MCF 10A (cell line): ENCODE measurements at regions not wholly inside any gene's neighbourhood (a gene's known extent, or its start where the extent isn't known, plus 50 kb on each side); places are given as distances from the start of the nearest gene placed in this dataset.

Experiments
- BruUV-seq: library from RNA; stranded (reverse); fragments of 400-500 nt; replicated peaks from 2 replicates; lab custom pipeline; 2021; lab: Mats Ljungman, UMichigan
- CTCF ChIA-PET: fragments of 300-600 bp; sonication (Branson Sonifier 250); formaldehyde crosslinking; extraction: SDS; loops from one replicate; lab custom pipeline; 2021; ENCODE audit warnings: antibody characterized with exemption, inconsistent platforms; lab: Yijun Ruan, JAX
- POLR2A ChIA-PET: fragments of 300-600, 350-650 bp; sonication (Branson Sonifier 250); formaldehyde crosslinking; extraction: SDS; loops from one replicate; lab custom pipeline; 2020; ENCODE audit warnings: antibody characterized with exemption, inconsistent platforms; lab: Yijun Ruan, JAX
- DNase-seq: peaks from one replicate; pipeline ENCODE4 v3.0.0-alpha.2; 2018; ENCODE audit not compliant: unreplicated experiment
- H3K27ac Mint-ChIP-seq: one replicate; pipeline ENCODE4 v1.8.0; 2022; ENCODE audit warnings: mild to moderate bottlenecking, low read depth, mixed read lengths; ENCODE audit not compliant: unreplicated experiment
- H3K27me3 Mint-ChIP-seq: one replicate; pipeline ENCODE4 v1.8.0; 2022; ENCODE audit warnings: mixed read lengths; ENCODE audit not compliant: insufficient read depth, unreplicated experiment
- H3K36me3 Mint-ChIP-seq: one replicate; pipeline ENCODE4 v1.8.0; 2022; ENCODE audit warnings: mild to moderate bottlenecking, moderate library complexity, mixed read lengths; ENCODE audit not compliant: insufficient read depth, unreplicated experiment
- H3K4me1 Mint-ChIP-seq: one replicate; pipeline ENCODE4 v1.8.0; 2022; ENCODE audit warnings: mixed read lengths; ENCODE audit not compliant: insufficient read depth, unreplicated experiment
- H3K4me3 Mint-ChIP-seq: one replicate; pipeline ENCODE4 v1.8.0; 2022; ENCODE audit warnings: mild to moderate bottlenecking, moderate library complexity, mixed read lengths; ENCODE audit not compliant: unreplicated experiment
- H3K9me3 Mint-ChIP-seq: one replicate; pipeline ENCODE4 v1.8.0; 2022; ENCODE audit warnings: mixed read lengths; ENCODE audit not compliant: unreplicated experiment
- CTCF ChIP-seq: fragments of 200-600 bp; IDR thresholded peaks from one replicate; pipeline ENCODE4 v1.8.0; 2022; ENCODE audit warnings: antibody characterized with exemption, mild to moderate bottlenecking; ENCODE audit not compliant: unreplicated experiment
- intact Hi-C: fragments of 100-400 bp; cut with micrococcal nuclease; formaldehyde crosslinking; loops from 2 replicates; pipeline ENCODE4 v1.14.1; 2022

- TF ChIP-seq CTCF, result no peak
- no TSS peak for BruUV-seq
- intact Hi-C loops, result loop anchor here (10.0 kb wide), 1 partner anchor 438 kb away; no protein-coding TSS in a partner anchor
- CTCF ChIA-PET, result interaction anchor here (0.6 to 9.3 kb wide), 5 partner anchors 12 to 651 kb away, joined by 3 to 204 read pairs (median 4); partner anchors contain the start of gene CYP26B1
- DNase-seq, result no peak
- no peak overlapping the region for H3K4me3 Mint-ChIP-seq
- H3K4me1 Mint-ChIP-seq, result no peaks in the 10 kb centered on the region
- no peaks in the 10 kb centered on the region for H3K27me3 Mint-ChIP-seq
- no peak overlapping the region for H3K27ac Mint-ChIP-seq
- POLR2A ChIA-PET, result no interaction called here
- no peaks in the 10 kb centered on the region for H3K9me3 Mint-ChIP-seq
- H3K36me3 Mint-ChIP-seq, result no peaks in the 10 kb centered on the region
These were observed 220.5 kb downstream of the CYP26B1 start for GRCh38 chr2:71926876-71927756.

GRCh38 chr2:71926089-71926447, 221.6 kb downstream of the CYP26B1 start:
- no TSS peak for BruUV-seq
- Mint-ChIP-seq H3K27ac (no peak overlapping the region), H3K4me1 (no peaks in the 10 kb centered on the region), H3K4me3 (no peak overlapping the region), H3K9me3 (no peaks in the 10 kb centered on the region), H3K36me3 (no peaks in the 10 kb centered on the region), H3K27me3 (no peaks in the 10 kb centered on the region)
- intact Hi-C loops, result loop anchor here (10.0 kb wide), 1 partner anchor 439 kb away; no protein-coding TSS in a partner anchor
- POLR2A ChIA-PET, result interaction anchor here (1.1 kb wide), 1 partner anchor 224 kb away, joined by 3 read pairs; no protein-coding TSS in a partner anchor
- no peak for DNase-seq
- CTCF ChIA-PET, result interaction anchor here (0.5 to 9.3 kb wide), 7 partner anchors 13 to 652 kb away, joined by 3 to 204 read pairs (median 4); partner anchors contain the start of gene CYP26B1
- no peak for TF ChIP-seq CTCF

- Mint-ChIP-seq H3K4me1 (no peaks in the 10 kb centered on the region), H3K27me3 (no peaks in the 10 kb centered on the region), H3K27ac (no peak overlapping the region), H3K36me3 (no peaks in the 10 kb centered on the region), H3K9me3 (no peaks in the 10 kb centered on the region), H3K4me3 (no peak overlapping the region)
- POLR2A ChIA-PET, result interaction anchor here (1.1 kb wide), 1 partner anchor 225 kb away, joined by 3 read pairs; no protein-coding TSS in a partner anchor
- TF ChIP-seq CTCF, result no peak
- peak; percentile 38 for DNase-seq
- intact Hi-C loops, result loop anchor here (10.0 kb wide), 1 partner anchor 439 kb away; no protein-coding TSS in a partner anchor
- CTCF ChIA-PET, result interaction anchor here (0.6 to 9.3 kb wide), 13 partner anchors 16 to 652 kb away, joined by 3 to 204 read pairs (median 4); partner anchors contain the start of gene CYP26B1
- no TSS peak for BruUV-seq
These were observed 222.2 kb downstream of the CYP26B1 start for GRCh38 chr2:71925268-71926088.
